ENCODE measurements at regions not wholly inside any gene's neighbourhood (a gene's known extent, or its start where the extent isn't known, plus 50 kb on each side); places are given as distances from the start of the nearest gene placed in this dataset.
A peak's percentile ranks its signal among the peaks of the same experiment; 100 is the strongest.

DNA sequence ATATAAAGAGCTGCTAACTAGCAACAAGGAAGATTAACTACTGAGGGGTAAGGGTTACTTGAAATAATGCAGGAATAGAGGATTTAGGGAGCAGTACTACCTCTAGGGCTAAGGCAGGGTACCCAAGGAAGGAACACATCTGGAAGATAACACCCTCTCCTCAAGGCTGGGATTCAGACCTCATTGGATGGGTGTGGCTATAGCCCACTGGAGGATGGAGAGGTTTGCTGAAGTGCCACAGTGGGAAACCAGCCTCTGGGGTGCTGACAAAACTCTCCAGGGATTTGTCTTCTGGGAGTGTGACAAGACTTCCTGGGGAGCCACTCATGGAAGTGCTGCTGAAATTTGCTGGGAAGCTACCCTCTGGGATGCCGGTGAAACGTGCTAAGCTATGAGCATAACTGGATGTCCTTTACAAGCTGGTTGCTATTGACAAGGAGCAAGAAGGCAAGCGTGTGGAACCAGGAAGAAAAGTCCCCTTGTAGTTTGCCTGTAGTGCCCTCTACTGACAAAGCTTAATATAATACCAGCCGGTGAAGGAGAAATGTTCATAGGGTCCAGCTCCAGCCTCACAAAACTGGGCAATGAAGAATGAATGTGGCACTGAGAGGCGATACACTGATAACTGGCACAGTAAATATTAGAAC, 122.8 kb upstream of the USP24 start:
- DNase-seq, result peak in 5 of 42 donors; percentile 10 to 50 (median 23)
- intact Hi-C loops (cut with DNase I), result no loop called here

DNA sequence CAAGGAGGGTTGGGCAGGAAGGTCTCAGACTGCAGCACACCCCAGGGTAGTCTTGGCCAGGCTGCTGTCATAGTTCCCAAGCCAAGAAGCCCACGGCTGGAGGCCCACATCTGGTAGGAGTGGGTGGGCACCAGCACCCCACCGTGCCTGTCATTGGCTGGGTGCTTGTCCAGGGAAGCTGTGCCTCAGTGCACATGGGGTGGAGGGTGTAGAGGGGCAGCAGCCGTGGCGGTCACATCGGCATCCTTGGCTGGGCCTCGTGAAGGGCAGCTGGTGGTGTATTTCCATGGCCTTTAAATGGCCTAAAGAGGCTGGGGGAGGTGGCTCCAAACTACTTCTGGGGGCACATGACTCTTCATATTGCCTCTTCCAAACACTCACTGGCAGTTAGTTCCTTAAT, 119.6 kb upstream of the USP24 start:
- intact Hi-C loops (cut with DNase I), result no loop called here

DNA sequence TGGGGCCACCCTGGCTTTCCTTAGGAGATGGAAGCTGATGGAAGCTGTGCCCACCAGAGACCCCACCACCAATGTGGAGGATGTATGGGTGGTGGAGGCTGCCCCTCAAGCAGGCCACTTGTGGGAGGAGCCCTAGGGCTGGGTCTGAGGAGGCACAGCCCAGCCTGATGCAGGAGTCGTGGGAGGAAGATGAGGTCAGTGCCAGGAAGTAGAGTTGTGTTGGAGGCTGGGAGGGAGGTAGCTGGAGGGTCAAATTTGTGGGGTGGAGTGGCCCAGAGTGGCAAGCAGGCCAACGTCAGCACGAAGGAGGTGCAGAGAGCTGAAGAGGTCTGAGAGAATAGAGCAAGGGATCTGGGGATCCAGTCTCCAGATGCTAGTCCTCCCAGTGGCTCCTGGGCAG, 119.0 kb upstream of the USP24 start:
- intact Hi-C loops (cut with DNase I), result no loop called here
- DNase-seq, result no peak

More for the DNA sequence above, 119.6 kb upstream of the USP24 start:
- DNase-seq, result no peak

DNA sequence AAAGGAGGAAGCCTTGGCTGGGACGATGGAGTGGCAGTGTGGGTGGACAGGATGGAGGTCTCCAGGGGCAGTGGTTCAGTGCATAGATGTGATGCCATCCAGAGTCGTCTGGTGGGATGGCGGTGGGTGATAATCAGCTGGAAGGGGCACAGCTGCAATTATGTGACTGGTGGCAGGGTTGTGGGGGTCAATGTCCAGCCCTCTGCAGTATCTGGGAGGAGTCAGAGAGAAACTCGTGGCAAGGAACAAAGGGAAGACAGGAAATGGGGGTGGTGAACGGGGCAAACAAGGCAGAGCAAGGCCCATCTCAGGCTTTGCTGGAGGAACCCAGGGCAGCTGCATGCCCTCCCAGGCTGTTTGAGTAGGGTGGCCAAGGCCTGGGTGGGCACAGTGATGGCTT, 118.3 kb upstream of the USP24 start:
- intact Hi-C loops (cut with DNase I), result no loop called here
- DNase-seq, result no peak

DNA sequence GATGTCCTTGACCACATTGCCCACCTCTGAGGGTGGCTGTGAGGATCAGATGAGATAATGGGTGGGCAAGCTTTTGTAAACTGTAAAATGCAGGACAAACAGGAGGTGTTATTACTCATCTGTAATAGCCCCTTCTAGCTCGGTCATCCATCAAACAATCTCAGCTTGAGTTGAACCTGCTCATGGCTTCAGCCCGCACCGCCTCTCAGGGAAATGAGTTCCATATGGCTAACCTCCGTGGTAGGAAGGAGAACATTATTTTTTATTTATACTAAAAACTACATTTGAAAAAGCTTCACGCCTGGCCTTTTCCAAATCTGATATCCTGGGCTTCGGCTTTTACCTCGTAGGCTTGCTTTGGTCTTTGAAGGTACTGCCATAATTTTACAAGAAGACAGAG, 116.2 kb upstream of the USP24 start:
- DNase-seq, result no peak
- intact Hi-C loops (cut with DNase I), result no loop called here

DNA sequence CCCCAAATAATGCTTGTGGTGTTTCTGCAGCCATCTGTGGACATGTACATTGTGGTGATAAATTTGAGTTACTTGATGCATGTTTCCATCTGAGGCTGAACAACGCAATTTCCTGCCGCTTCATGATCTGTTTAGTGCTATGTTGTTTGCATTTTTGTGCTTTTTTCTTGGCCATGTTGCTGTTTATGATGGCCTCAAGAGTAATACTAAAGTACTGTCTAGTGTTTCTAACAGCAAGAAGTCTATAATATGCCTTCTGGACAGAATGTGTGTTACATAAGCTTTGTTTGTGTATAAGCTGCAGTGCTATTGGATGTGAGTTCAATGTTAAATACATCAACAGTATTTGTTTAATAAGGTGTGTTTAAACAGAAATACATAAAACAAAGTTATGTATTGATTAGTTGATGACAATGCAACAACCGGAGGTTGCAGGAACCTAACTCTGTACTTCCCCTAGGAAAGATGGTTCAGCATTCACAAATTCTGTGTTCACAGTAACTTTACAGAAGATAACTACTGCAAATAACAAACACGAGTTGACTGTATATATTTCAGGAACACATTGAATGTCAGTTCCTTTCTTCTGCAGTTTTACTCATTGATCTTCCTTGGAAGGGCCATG, 114.8 kb upstream of the USP24 start:
- intact Hi-C loops (cut with DNase I), result no loop called here
- no peak for DNase-seq

DNA sequence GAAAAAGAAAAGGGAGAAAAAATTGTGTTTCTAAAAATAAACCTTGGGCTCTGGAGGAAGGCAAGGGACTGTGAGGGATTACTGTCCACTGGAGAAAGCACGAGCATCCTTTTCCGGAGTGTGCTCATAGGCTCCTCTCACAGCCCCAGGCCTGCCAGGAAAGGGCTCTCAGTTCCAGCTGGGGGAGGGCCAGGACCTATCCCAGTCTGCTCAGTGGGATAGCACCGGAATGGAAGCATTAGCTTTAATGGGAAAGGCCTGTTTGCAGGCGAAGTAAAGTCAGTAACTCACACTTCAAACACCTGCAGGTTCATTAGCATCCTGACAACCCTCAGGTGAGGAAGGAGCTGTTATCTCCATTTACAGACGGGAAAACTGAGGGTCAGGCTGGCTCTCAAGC, 113.9 kb upstream of the USP24 start:
- DNase-seq, result peak in 3 of 42 donors; percentile 7 to 23 (median 23)

DNA sequence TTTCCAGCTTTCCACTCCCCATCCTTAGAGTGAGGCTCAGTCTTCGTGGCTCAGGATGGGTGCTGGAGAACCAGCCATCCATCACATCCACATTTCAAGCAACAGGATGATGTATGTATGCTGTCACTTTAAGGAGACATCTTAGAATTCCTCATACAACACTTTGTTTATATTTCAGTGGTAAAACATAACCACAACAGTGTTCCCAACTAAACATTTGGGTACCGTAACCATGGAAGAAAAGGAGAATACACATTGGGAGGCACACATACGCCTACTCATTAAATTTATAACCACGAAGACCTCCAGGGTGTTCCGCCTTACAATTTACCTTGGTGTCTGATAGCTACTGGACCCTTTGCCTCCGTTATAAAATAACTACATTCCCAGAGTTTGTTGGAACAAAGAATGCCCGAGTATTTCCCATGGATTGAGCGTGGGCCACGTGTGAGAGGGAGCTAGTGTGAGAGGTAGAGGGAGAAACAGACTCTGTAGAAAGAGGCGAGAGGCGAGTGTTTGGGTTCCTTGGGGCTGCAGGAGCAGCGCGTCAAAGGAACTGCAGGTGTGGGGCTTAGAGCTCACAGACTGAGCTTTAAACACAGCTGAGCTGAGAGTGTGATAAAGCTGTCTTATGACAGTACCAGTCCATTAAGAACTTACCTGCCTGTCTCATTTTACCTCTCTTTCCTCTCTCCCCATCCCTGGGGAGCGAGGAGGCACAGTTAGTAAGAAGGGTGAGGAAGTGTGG, 111.5 kb upstream of the USP24 start:
- intact Hi-C loops (cut with DNase I), result no loop called here
- no peak for DNase-seq

More for the DNA sequence above, 113.9 kb upstream of the USP24 start:
- intact Hi-C loops (cut with DNase I), result no loop called here

DNA sequence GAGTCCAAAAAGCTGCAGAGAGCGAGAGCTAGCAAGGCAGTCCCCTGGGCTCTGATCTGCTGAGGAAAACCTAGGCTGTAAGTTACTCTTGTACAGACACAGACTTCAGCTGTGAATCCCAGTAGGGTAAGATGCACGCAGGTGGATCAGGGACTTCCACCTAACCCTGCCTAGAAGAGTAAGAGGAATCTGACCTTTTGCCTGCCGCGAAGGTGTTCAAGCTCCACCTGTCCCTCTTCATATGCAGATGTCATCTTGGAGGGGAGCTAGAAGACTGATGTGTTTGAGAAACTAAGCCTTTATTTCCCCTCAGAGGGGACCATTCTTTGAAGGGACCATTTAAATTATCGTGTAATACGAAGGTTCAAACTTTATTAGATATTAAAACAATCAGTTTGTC, 108.6 kb upstream of the USP24 start:
- intact Hi-C loops (cut with DNase I), result no loop called here
- no peak for DNase-seq

DNA sequence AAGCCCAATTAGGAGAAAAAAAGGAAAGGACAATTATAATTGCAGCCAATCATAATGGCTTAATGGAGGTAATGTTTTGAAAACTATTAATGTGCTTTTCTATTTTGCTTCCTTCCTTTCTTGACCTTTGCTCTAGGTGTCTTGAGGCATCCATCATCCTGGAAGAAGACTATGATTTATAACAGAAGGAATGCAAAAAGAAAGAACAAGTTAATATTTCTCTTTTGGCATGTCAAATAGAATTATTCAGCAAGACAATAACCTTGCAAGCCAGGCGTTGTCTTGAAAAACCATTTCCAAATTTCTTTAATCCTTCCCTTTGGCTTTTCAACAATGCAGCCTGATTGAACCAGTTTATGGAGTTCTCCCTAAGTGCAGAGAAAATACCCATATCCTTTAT, 107.7 kb upstream of the USP24 start:
- DNase-seq, result no peak
- intact Hi-C loops (cut with DNase I), result no loop called here

DNA sequence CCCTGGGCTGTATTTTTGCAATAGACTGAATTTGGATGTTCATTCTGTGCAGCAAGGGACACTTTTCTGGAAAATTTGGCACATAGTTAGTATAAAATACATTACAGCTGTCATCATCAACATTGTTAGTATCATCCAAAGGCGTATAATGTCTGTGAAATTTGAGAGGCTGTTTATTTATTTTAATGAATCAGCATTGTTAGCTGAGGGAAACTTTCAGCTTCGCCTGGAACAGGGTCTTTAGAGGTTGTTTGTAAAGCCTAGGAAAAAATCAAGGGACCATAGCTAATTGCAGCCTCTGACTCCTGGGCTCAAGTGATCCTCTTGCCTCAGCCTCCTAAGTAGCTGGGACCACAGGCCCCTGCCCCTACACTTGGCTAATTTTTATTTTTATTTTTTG, 106.8 kb upstream of the USP24 start:
- DNase-seq, result no peak
- intact Hi-C loops (cut with DNase I), result no loop called here

DNA sequence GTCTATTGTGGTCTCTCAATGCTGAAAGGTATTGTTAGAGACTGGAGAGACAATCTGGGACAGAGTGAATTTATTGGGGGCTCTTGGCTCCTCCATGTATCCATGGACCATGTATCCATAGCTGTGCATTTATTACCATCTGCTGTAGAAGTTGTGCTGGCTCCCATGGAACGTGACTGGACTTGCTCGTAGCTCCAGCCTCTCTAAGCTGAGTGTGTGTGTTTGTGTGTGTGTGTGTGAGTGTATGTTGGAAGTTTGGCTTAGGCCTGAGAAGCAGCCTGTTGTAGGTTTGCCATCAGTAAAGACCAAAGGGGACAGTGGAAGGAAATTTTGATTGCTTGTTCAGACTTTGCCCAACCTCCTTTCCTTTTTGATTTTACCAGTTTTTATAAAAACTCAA, 105.7 kb upstream of the USP24 start:
- intact Hi-C loops (cut with DNase I), result no loop called here
- DNase-seq, result no peak

DNA sequence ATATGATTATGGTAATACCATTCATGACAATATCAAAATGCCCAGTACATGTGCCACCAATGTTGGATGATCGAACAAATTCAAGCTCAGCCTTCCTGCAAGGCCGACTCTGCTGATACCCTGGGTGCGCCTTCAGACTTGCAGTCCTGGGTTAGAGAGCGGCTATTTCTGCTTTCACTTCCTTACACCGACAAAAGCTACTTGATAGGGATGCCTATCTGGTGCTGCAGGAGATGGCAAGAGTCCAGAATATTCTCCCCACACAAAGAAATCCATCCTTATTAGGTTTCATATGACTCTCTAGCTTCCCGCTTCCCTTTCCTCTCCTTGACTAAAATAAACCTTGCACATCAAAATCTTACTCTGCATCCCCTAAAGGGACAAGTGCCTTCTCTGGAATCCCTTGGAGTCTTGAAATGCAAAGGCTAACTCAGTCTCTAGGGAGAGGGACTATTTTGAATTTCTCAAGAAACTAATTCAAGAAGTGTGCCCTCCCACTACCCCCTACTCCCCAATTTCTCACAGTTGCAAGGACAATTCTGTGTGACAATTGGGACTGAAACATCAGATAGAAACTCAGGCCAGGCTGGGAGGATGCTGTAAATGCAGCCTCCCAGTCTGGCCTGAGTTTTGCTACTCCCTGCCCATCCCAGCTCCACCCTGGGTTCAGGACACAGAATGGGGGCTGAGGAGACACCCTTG, 103.1 kb upstream of the USP24 start:
- DNase-seq, result peak in 5 of 42 donors; percentile 10 to 38 (median 13)
- intact Hi-C loops (cut with DNase I), result no loop called here

DNA sequence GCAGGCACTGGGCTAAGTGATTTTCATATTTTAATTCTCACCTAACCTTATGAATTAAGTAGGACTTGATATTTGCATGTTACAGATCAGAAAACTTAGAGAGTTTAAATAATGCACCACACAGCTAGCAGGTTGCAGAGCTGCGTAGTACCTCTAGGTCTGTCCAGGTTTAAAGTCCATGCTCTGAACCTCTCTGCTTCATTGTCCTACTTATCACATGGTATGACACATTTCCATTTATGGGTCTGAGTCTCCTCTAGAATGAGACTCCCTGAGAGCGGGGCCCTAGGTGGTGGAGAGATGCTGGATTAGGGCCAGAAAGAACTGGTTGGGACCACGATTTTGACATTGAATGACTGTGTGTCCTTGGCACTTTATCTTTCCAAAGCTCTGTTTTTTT, 102.5 kb upstream of the USP24 start:
- intact Hi-C loops (cut with DNase I), result no loop called here

DNA sequence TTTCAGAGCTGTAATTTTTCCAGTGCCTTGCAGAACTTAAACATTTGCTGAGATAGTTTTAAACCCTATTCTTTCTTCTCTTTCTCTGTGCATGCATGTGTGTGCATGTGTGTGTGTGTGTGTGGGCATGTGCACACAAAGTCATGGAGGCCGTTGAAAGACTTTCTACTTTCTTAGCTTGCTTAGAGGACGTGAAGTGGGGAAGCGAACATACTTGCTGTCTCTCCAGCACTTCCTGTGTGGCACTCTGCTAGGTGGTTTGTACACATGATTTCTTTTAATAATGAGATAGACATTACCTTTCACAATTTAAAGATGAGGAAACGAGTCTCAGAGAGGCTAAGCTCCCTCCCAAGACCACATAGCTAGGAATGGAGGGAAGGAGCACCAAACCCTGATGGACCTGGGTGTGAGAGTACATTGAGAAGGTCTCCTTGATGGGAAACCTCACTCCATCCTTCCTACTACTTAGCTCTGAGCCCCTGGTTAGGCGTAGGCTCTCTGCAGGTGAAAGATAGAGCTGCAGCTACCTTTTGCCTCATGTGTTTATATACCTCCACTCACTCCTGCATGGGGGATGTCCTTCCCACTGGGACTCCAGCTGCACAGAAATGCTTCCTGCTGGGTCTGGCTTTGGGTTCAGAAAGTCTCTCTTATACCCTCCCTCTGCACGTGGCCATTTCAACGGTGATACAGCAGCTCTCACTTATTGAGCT, 101.9 kb upstream of the USP24 start:
- DNase-seq, result no peak
- intact Hi-C loops (cut with DNase I), result no loop called here

More for the DNA sequence above, 102.5 kb upstream of the USP24 start:
- DNase-seq, result no peak

DNA sequence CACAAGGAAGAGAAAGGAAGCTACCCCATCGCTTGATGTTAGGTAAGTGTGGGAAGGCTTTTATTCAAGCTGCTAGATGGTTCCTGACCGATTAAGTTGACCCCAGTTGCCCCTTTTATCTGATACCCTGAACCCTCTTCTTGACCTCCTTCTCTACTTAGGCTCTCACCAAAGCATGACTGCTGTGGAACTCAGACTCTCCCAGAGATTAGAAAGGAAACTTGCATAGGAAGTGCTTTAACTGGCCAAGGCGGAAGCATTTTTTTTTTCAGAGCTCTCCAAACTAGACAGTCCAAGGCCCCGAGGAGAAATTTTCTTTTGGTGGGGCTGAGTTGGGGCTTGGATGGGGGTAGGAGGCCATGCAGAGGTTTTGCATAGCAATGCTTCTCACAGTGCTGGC, 101.3 kb upstream of the USP24 start:
- intact Hi-C loops (cut with DNase I), result no loop called here
- no peak for DNase-seq

DNA sequence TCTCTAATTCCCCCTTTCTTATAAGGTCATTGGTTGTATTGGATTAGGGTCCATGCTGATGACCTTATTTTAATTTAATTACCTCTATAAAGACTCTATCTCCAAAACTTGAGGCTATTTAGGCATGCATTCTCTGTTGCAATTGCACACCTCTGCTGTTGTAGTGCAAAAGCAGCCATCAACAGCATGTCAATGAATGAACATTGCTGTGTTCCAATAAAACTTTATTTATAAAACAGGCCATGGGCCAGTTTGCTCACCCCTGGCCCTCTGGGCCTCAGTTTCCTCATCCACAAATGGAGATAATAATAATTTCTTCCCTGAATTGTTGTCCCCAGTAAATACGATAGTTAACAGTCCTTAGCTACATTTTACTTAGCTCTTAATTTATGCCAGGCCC, 100.4 kb upstream of the USP24 start:
- intact Hi-C loops (cut with DNase I), result no loop called here
- no peak for DNase-seq

DNA sequence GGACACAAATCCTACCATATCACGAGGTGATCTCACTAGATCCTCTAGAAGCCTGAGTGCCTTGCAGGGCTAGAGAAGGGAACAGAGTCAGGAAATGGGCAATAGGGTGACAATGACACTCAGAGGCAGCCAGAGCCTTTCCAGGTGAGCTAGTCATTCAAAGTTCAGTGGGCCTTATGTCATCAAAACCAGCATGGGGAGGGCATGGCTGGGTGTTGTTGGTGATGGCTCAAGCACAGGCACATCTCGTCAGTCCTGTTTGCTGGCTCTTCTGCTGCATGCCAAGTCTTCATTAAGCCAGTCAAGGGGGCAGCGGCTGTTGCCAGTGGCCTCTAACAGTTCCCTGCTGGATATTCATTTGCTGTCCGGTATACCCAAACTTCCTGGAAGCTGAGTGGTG, 99.6 kb upstream of the USP24 start:
- DNase-seq, result no peak
- intact Hi-C loops (cut with DNase I), result no loop called here

DNA sequence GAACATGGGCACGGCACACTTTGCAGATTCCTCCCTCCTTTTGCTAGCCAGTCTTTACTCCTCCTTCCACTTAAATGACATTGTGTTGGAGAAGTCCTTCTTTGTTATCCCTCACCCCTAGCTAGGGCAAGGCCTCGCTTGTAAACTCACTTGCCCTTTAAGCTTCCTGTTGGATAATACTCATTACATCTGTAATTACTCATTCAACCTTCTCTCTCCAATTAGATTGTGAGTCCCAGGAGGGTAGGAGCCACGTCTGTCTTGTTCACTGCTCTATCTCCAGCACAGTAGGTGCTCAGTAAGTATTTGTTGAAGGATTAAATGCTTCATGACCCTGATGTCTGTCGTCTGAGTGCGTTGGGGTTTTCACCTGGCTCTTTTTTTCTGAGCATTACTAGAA, 98.7 kb upstream of the USP24 start:
- intact Hi-C loops (cut with DNase I), result no loop called here
- no peak for DNase-seq
